ENCODE measurements at regions not wholly inside any gene's neighbourhood (a gene's known extent, or its start where the extent isn't known, plus 50 kb on each side); places are given as distances from the start of the nearest gene placed in this dataset.
A peak's percentile ranks its signal among the peaks of the same experiment; 100 is the strongest.
"Not testable (repeated sequence)": the region's sequence is repeated elsewhere in the genome, so short reads cannot be mapped to it uniquely, and the experiment has no call there.

DNA sequence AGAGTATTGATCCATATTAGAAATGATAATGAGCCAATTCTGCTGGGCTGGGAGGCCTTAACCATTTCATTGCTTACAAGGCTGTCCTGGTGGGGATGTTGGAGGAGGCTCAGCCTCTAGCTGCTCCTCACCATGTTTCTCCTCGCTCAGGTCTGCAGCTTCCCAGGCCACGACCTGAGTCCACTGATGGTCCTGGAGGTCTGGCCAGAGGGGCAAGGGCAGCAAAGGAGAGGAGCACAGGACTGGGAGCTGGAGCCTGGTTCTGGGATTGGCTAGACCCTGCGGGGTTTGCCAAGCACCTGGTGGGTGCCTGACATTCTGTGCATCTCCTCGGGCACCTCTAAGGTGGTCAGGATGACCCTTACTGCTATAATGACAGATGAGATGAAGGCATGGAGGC, 92.6 kb downstream of the KIF26A start:
- DNase-seq, result no peak

- DNase-seq, result no peak
Observed at GRCh38 chr14:104232070-104232484, 93.7 kb downstream of the KIF26A start.

DNA sequence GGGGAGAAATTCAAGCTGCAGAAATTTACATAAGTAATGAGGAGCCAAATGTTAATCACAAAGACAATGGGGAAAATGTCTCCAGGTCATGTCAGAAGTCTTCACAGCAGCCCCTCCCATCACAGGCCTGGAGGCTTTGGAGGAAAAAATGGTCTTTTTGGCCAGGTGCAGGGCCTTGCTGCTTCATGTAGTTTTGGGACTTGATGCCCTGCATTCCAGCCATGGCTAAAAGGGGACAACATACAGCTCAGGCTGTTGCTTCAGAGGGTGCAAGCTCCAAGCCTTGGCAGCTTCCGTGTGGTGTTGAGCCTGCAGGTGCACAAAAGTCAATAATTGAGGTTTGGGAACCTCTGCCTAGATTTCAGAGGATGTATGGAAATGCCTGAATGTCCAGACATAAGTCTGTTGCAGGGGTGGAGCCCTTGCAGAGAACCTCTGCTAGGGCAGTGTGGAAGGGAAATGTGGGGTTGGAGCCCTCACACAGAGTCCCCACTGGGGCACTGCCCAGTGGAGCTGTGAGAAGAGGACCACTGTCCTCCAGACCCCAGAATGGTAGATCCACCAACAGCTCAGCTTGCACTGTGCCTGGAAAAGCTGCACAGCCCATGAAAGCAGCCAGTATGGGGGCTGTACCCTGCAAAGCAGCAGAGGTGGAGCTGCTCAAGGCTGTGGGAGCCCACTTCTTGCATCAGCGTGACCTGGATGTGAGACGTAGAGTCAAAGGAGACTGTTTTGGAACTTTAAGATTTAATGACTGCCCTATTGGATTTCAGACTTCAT, 95.8 kb downstream of the KIF26A start:
- not testable (repeated sequence) for DNase-seq

DNA sequence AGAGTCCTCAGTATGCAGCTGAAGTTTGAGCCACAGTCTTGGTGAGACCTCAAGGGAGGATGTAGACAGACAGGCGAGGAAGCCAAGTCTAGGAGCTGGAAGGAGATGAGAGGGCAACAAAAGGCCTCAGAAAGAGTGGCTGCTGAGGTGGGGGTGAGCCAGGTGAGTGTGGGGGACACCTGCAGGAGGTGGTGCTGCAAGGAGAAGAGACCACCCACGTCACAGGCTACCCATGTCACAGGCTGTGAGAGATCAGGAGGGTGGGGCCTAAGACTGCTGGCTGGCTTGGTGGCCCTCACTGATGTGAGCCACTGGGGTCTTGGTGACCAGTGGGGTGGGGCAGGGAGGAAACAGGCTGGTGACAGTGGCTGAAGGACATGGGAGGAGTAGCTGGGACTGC, 97.3 kb downstream of the KIF26A start:
- no peak for DNase-seq

DNA sequence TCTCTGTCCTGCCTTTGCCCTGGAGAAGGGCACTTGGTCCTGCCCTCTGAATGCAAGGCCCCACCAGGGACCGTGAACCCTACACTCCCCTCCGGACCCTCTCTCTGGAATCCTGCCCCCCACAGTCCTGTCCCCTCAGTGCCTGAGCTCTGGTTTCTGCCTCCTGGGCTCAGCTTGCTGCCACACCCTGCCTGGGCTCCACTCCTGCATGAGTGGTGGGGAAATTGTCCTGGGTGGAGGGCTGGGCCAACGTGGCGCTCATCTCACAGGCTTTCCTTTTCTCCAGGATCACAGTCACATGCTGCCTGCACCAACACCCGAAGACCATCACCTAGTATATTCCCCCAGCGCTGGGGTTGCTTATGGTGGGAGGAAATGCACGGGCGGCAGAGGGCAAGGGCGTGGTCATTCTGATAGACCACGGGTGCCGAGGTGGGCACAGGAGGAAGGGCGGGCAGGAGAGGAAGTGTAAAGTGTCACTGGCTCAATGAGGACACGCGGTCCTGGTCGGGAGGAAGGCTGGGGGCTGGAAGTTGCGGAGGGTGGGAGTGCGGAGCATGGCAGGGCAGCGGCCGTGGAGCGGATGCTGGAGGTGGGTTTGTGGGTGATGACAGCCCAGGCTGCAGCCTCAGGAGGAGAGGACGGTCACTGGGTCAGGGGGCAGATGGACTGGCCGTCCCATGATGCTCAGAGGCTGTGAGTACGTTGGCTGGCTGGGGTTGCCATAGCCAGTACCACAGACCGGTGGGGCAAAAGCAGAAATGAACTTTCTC, 99.5 kb downstream of the KIF26A start:
- DNase-seq, result no peak

GRCh38 chr14:104238424-104239184, 100.2 kb downstream of the KIF26A start:
- DNase-seq, result no peak

DNA sequence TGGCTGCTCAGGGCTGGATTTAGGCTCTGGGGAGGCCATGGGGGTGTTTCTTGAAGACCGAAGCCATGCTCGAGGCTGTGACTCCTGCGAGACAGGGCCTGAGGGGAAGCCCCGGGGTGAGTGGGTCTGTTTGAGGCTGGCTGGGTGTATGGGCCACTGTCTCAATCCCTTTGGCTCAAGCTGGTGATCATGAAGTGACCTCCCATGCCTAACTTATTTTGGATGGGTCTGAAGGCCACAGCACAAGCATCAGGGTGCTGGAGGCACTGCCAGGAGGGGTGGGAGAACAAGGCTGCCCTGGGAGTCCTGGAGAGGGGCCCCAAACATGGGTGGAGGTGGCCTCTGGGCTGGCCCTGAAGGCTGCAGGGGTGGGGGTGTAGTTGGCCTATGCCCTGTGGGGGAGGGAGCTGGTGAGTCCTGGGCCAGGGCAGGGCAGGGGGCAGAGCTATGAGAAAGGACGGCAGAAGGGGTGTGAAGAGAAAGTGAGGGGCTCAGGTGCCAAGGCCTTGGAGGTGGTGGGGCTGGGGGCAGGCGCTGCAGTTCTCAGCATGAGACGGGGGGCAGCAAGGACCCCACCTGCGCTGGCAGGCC, 100.9 kb downstream of the KIF26A start:
- DNase-seq, result no peak

DNA sequence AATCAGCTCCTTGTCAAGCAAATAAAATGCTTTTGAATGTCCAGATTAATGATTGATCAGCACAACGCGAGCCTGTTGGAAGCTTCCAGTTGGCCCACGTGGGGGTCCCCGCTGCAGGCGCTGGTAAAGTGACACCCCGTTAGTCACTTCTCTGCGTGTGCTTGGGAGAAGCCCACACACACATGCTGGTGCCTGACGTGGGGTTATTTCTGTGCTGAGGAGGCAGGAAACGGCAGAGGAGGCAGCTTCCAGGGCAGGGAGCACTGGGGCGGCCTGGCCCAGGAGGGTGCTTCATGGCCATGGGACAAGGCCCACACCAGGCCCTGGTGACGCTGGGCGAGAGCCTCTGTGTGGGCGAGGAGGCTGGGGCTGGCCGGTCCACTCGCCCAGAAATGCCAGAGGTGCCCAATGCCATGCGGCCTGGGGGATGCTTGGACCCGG, 101.5 kb downstream of the KIF26A start:
- DNase-seq, result peak; percentile 5

DNA sequence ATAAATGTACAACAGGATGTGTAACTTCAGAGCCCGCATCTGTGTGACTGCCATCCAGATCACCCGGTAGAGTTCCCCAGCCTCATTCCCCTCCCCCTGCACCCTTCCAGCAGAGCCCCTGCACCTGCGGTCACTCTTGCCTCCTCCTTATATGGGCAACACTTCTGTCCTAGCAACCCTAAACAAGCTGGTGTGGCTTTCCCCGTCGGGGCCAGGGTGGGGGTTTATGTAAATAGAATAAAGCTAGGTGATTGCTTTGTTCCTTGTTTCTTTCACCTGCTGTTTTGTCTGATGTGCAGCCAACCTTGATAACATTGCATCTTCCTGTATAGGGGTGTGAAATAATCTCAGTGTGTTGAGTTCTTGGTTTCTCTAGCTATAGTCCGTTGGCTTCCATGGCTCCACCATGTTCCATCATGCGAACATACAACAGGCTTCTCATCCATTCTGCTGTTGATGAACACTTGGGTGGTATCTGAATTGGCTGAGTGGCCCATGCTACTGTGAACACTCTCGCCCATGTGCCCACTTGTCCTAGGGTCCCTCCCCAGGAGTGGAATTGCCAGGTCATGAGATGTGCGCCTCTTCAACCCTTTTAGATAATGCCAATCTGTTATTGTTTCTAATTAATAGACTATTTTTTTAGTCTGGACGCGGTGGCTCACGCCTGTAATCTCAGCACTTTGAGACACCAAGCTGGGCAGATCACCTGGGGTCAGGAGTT, 102.2 kb downstream of the KIF26A start:
- DNase-seq, result peak; percentile 14

- no peak for DNase-seq
Observed at GRCh38 chr14:104243200-104243599, 104.8 kb downstream of the KIF26A start.

DNA sequence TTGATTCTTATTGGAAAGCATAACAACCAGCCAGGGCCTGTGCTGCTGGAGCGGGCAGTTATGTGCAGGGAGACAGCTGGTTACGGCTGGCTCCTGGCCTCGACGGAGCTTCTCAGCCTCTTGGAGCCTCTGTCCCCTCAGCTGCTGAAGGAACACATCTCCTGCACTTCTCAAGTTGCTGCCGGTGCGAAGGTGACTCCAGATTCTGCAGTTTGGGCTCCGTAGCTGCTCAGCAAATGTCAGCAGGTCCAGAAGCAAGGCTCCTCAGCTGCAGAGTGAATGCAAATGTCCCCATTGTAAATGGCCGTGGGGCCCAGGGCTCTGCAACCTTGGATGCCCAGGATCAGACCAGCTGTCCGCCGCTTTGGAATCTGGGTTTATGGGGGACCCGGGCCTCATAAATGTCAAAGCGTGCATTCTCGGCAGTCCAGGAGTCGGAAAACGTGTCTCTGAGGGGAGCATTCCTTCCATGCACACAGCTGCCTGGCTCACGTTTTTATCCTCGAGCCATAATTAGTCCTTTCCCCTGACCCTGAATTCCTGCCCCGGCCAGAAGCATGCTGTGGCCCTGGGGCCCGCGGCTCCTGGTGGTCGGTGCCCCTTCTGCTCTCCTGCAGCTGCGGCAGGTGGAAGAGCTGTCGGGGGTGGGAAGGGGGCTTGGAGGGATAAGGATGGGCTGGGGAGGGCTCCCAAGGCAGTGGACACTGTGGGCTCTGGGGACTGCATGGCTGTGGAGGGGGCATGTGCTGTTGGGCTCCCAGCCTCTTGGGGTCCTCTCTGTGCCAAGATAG, 106.0 kb downstream of the KIF26A start:
- DNase-seq, result no peak

GRCh38 chr14:104245075-104245474, 106.7 kb downstream of the KIF26A start:
- DNase-seq, result no peak

- no peak for DNase-seq
Observed at GRCh38 chr14:104245723-104246122, 107.3 kb downstream of the KIF26A start.

DNA sequence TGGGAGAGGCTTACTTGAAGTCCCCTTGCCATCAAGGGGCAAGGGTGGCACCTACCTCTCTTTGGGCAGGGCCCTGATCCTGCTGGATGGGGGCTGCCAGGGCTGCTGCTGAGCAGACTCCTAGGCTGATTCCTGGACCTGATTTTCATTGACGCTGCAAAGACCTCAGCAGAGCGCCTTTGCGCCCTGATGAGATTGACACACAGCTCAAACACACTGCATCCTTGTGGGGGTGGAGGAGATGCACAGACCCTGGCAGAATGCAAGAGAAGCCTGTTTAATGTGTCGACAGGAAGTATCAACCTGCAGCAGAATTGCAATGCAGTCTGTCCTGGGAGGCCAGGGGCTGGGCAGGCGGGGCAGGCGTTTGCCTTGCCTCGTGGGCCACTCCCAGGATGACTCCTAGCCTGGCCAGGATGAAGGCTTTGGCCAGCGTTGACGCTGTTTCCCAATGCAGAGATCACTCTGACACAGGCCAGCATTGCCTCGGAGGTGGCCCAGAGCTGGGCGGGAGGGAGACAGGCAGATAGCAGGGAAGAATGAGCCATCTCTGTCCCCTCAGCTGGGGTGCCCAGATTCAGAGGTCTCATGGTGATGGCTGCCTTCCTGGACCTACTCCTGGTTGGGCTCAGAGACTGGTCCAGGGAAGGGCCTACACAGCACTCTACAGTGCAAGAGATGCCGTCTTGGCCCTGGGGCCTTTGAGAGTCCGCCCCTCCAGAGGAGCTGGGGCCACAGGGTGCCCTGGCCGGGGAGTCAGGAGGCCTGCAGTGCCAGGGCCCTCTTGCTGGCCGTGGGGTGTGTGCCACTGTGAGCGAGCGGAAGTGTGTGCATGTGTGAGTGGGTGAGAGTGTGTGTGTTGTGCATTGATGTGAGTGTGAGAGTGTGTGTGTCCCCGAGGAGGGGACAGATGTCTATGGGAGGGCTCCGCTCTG, 108.3 kb downstream of the KIF26A start:
- DNase-seq, result no peak

DNA sequence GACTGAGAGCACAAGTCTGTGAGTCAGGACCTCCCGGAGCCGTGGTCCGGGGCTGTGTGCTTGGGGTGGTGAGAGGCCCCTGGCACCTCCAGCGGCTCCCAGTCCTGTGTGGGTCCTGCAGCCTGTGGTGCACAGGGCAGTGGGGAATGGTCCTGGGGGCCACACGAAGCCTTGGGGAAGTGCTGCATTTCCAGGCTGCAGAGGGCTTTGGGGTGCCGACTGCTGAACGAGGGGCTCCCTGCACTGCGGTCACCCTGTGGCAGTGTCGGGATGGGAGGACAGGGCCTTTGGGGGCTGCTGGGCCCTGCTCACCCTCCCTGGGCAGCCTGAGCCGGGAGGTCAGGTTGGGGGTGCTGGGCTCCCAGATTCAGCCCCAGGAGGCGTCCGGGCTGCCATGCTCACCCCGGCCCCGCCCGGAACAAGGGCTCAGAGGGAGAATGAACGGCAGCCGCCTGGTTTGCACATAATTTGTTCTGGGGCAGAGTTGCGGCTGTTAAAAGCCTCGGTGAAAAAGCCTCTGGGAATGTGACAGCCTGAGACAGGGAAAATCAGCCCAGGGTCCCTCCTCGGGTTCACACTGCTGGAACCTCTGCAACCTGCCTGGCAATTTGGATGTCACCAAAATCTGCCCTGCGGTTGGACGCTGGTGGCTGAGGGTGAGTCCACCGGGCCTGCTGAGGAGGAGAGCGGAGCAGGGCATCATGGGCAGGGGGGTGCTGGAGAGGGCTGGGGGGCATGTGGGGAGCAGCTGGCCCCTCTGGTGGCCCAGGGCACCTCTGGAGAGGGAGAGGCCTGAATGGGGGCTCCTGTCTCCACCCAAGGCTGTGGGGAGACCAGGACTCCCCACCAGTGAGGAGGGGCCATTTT, 109.2 kb downstream of the KIF26A start:
- no peak for DNase-seq

GRCh38 chr14:104248203-104249055, 110.0 kb downstream of the KIF26A start:
- no peak for DNase-seq

GRCh38 chr14:104249089-104249488, 110.7 kb downstream of the KIF26A start:
- DNase-seq, result no peak

- no peak for DNase-seq
Observed at GRCh38 chr14:104249706-104250105, 111.3 kb downstream of the KIF26A start.

All from CD4-positive, alpha-beta T cell treated with Interleukin-15 for 1 hour (primary cell).